HG03159 (cell line): ENCODE measurements at regions not wholly inside any gene's neighbourhood (a gene's known extent, or its start where the extent isn't known, plus 50 kb on each side); places are given as distances from the start of the nearest gene placed in this dataset.
A peak's percentile ranks its signal among the peaks of the same experiment; 100 is the strongest.

Experiments used
- ATAC-seq: cut with Tn5 transposase; IDR thresholded peaks from one replicate; pipeline ENCODE4 v1.9.1; 2021; ENCODE audit warnings: mild to moderate bottlenecking, moderate library complexity; ENCODE audit not compliant: unreplicated experiment

- ATAC-seq: no peak
These were observed 163.4 kb upstream of the DPYD start for GRCh38 chr1:98084188-98084587.

GRCh38 chr1:98081944-98082343, 161.1 kb upstream of the DPYD start:
- no peak for ATAC-seq

- ATAC-seq: no peak
These were observed 157.8 kb upstream of the DPYD start for GRCh38 chr1:98078596-98078995.

- ATAC-seq: no peak
These were observed 156.9 kb upstream of the DPYD start for GRCh38 chr1:98077691-98078090.

- no peak for ATAC-seq
These were observed 154.8 kb upstream of the DPYD start for GRCh38 chr1:98075626-98076025.

- ATAC-seq: no peak
These were observed 153.0 kb upstream of the DPYD start for GRCh38 chr1:98073823-98074222.

GRCh38 chr1:98073106-98073505, 152.3 kb upstream of the DPYD start:
- no peak for ATAC-seq

- no peak for ATAC-seq
These were observed 151.2 kb upstream of the DPYD start for GRCh38 chr1:98072047-98072446.

- ATAC-seq: no peak
These were observed 147.2 kb upstream of the DPYD start for GRCh38 chr1:98068016-98068415.

GRCh38 chr1:98066911-98067310, 146.1 kb upstream of the DPYD start:
- ATAC-seq: no peak

GRCh38 chr1:98059620-98060019, 138.8 kb upstream of the DPYD start:
- no peak for ATAC-seq

GRCh38 chr1:98058676-98059075, 137.8 kb upstream of the DPYD start:
- ATAC-seq: no peak

GRCh38 chr1:98057236-98057910, 136.5 kb upstream of the DPYD start:
- no peak for ATAC-seq

- ATAC-seq: no peak
These were observed 135.9 kb upstream of the DPYD start for GRCh38 chr1:98056781-98057180.

GRCh38 chr1:98055457-98055856, 134.6 kb upstream of the DPYD start:
- no peak for ATAC-seq

- no peak for ATAC-seq
These were observed 134.0 kb upstream of the DPYD start for GRCh38 chr1:98054786-98055185.

- ATAC-seq: no peak
These were observed 133.5 kb upstream of the DPYD start for GRCh38 chr1:98054367-98054701.

GRCh38 chr1:98053471-98054366, 132.9 kb upstream of the DPYD start:
- ATAC-seq: peak; percentile 96

- peak; percentile 43 for ATAC-seq
These were observed 130.3 kb upstream of the DPYD start for GRCh38 chr1:98051065-98051675.

GRCh38 chr1:98049370-98050135, 128.7 kb upstream of the DPYD start:
- ATAC-seq: no peak

- ATAC-seq: no peak
These were observed 128.0 kb upstream of the DPYD start for GRCh38 chr1:98048751-98049325.
